ENCODE measurements at regions not wholly inside any gene's neighbourhood (a gene's known extent, or its start where the extent isn't known, plus 50 kb on each side); places are given as distances from the start of the nearest gene placed in this dataset.

DNA sequence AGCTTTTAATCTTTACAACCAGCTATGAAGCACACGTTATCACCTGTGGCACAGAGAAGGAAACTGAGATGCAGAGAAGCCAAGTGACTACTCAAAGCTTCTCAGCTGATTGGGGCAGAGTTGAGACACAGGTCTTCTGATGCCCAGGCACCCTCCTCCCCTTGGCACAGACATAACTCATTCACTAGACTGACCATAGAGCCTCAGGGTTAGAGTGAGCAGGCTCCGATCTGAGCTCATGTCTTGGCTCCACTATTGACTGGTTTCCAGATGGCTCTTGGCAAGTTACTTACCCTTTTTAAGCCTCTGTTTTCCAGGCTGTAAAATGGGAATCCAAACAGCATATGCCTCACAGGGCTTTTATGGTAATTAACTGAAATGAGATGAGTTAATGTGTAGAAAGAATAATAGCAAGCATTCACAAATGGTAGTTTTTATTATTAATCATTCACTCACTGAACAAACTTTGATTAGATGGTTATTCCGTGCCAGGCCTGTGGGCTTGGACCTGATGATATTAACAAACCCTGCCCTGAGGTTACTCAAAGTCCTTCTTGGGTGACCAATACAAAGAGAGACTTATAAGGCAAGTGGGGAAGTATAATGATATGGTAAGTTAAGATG lies 184.3 kb downstream of the ANXA2 start:
- Histone ChIP-seq H3K27me3 (ENCODE audit: insufficient read depth, poor library complexity, severe bottlenecking) (peaks cover 2% of the 10 kb centered on the region), H3K27ac (replicated peaks) (no peak overlapping the region), H3K4me3 (replicated peaks; ENCODE audit: insufficient read depth, low read length) (no peak overlapping the region)
- TF ChIP-seq REST (IDR thresholded peaks at IDR 0.05; ENCODE audit: insufficient replicate concordance, low read depth) (no peak), SPI1 (IDR thresholded peaks at IDR 0.05; ENCODE audit: borderline replicate concordance, low read depth) (no peak), GABPA (IDR thresholded peaks at IDR 0.05; ENCODE audit: low read depth) (no peak)
- no peak for DNase-seq (ENCODE audit: low read depth in 1 of 2, low spot score in 1 of 2)

- Histone ChIP-seq H3K4me3 (replicated peaks; ENCODE audit: insufficient read depth, low read length) (no peak overlapping the region), H3K27ac (replicated peaks) (no peak overlapping the region), H3K27me3 (ENCODE audit: insufficient read depth, poor library complexity, severe bottlenecking) (peaks cover 2% of the 10 kb centered on the region)
- no peak for TF ChIP-seq POLR2AphosphoS5 (IDR thresholded peaks at IDR 0.05; ENCODE audit: low read depth)
- no peak for TF ChIP-seq SPI1 (IDR thresholded peaks at IDR 0.05; ENCODE audit: borderline replicate concordance, low read depth)
- no peak for TF ChIP-seq GABPA (IDR thresholded peaks at IDR 0.05; ENCODE audit: low read depth)
- no peak for TF ChIP-seq REST (IDR thresholded peaks at IDR 0.05; ENCODE audit: insufficient replicate concordance, low read depth)
- no peak for TF ChIP-seq CTCF (IDR thresholded peaks at IDR 0.05; ENCODE audit: insufficient read depth, low read length)
- DNase-seq (ENCODE audit: low read depth in 1 of 2, low spot score in 1 of 2): no peak
These were observed 183.6 kb downstream of the ANXA2 start for GRCh38 chr15:60214201-60214600.

GRCh38 chr15:60215225-60215963 lies 182.4 kb downstream of the ANXA2 start:
- Histone ChIP-seq H3K27ac (replicated peaks) (no peak overlapping the region), H3K27me3 (ENCODE audit: insufficient read depth, poor library complexity, severe bottlenecking) (peaks cover 2% of the 10 kb centered on the region), H3K4me3 (replicated peaks; ENCODE audit: insufficient read depth, low read length) (no peak overlapping the region)
- DNase-seq (ENCODE audit: low read depth in 1 of 2, low spot score in 1 of 2): no peak
- TF ChIP-seq GABPA (IDR thresholded peaks at IDR 0.05; ENCODE audit: low read depth) (no peak), REST (IDR thresholded peaks at IDR 0.05; ENCODE audit: insufficient replicate concordance, low read depth) (no peak), POLR2AphosphoS5 (IDR thresholded peaks at IDR 0.05; ENCODE audit: low read depth) (no peak), SPI1 (IDR thresholded peaks at IDR 0.05; ENCODE audit: borderline replicate concordance, low read depth) (no peak), CTCF (IDR thresholded peaks at IDR 0.05; ENCODE audit: insufficient read depth, low read length) (no peak)

Measured in HL-60 (cell line).